OCI-LY7 (cell line): ENCODE measurements at regions not wholly inside any gene's neighbourhood (a gene's known extent, or its start where the extent isn't known, plus 50 kb on each side); places are given as distances from the start of the nearest gene placed in this dataset.

Source experiments
- BruUV-seq: library from RNA; stranded (reverse); fragments of 400-500 nt; replicated peaks from 2 replicates; lab custom pipeline; 2021; lab: Mats Ljungman, UMichigan
- CTCF ChIA-PET: fragments of 300-600 bp; sonication (Branson Sonifier 250); formaldehyde crosslinking; loops from one replicate; lab custom pipeline; 2022; ENCODE audit warnings: antibody characterized with exemption; ENCODE audit not compliant: unreplicated experiment; lab: Charles Lee
- POLR2A ChIA-PET: fragments of 300-600 bp; sonication (Branson Sonifier 250); formaldehyde crosslinking; loops from one replicate; lab custom pipeline; 2022; ENCODE audit warnings: antibody characterized with exemption; lab: Charles Lee
- DNase-seq: peaks from one replicate; pipeline ENCODE4 v3.0.0-alpha.2; 2015; ENCODE audit warnings: low spot score
- H2AFZ ChIP-seq: fragments of 200-600 bp; sonication (generic), shearing (Covaris generic); 2 replicates; pipeline ENCODE4 v1.6.1; 2014; ENCODE audit warnings: mild to moderate bottlenecking, antibody characterized with exemption, low read length, moderate library complexity
- H3K27ac ChIP-seq: fragments of 200-600 bp; sonication (generic); 2 replicates; pipeline ENCODE4 v1.5.1; 2014; ENCODE audit warnings: mixed run types, low read depth, mild to moderate bottlenecking, moderate library complexity, low read length, inconsistent platforms; ENCODE audit not compliant: poor library complexity, severe bottlenecking
- H3K36me3 ChIP-seq: fragments of 200-600 bp; sonication (generic); 2 replicates; pipeline ENCODE4 v1.6.1; 2014; ENCODE audit warnings: mild to moderate bottlenecking, antibody characterized with exemption, low read length, moderate library complexity, mixed read lengths; ENCODE audit not compliant: insufficient read depth
- H3K4me1 ChIP-seq: fragments of 200-600 bp; sonication (generic); 2 replicates; pipeline ENCODE4 v1.5.1; 2014; ENCODE audit warnings: mild to moderate bottlenecking, low read length; ENCODE audit not compliant: insufficient read depth, poor library complexity, severe bottlenecking
- H3K4me2 ChIP-seq: fragments of 200-600 bp; sonication (generic); 2 replicates; pipeline ENCODE4 v1.6.1; 2014; ENCODE audit warnings: mild to moderate bottlenecking, low read length
- H3K4me3 ChIP-seq: fragments of 200-600 bp; sonication (generic); 2 replicates; pipeline ENCODE4 v1.5.1; 2014; ENCODE audit warnings: mild to moderate bottlenecking, low read depth, low read length; ENCODE audit not compliant: poor library complexity, severe bottlenecking
- H3K79me2 ChIP-seq: fragments of 200-600 bp; sonication (generic); 2 replicates; pipeline ENCODE4 v1.6.1; 2016; ENCODE audit warnings: low read depth, mild to moderate bottlenecking, low read length, moderate library complexity, mixed read lengths; ENCODE audit not compliant: insufficient read depth
- H3K9me2 ChIP-seq: fragments of 200-600 bp; sonication (generic); 2 replicates; pipeline ENCODE4 v1.6.1; 2016; ENCODE audit warnings: mild to moderate bottlenecking, low read length, mixed read lengths; ENCODE audit not compliant: insufficient read depth
- H3K9me3 ChIP-seq: fragments of 200-600 bp; sonication (generic); 2 replicates; pipeline ENCODE4 v1.6.1; 2014; ENCODE audit warnings: mild to moderate bottlenecking, mixed run types, low read length, mixed read lengths
- H4K20me1 ChIP-seq: fragments of 200-600 bp; sonication (generic); 2 replicates; pipeline ENCODE4 v1.6.1; 2014; ENCODE audit warnings: mild to moderate bottlenecking, antibody characterized with exemption, low read length, moderate library complexity, mixed read lengths; ENCODE audit not compliant: insufficient read depth
- CTCF ChIP-seq: fragments of 200-600 bp; sonication (generic); conservative IDR thresholded peaks from 2 replicates; pipeline ENCODE4 v1.5.1; 2014; ENCODE audit warnings: mild to moderate bottlenecking, antibody characterized with exemption, low read length, moderate library complexity, mixed read lengths
- EZH2phosphoT487 ChIP-seq: fragments of 200-600 bp; sonication (generic); IDR thresholded peaks from 2 replicates; pipeline ENCODE4 v1.6.1; 2018; ENCODE audit warnings: low read depth, borderline replicate concordance, mild to moderate bottlenecking, mixed run types, antibody characterized with exemption, low read length, moderate library complexity, mixed read lengths
- intact Hi-C: fragments of 100-400 bp; cut with micrococcal nuclease; formaldehyde crosslinking; loops from one replicate; pipeline ENCODE4 v1.10.0; 2022; ENCODE audit not compliant: unreplicated experiment

GRCh38 chr3:117059067-117059955, 349.7 kb downstream of the TUSC7 start:
- Histone ChIP-seq H3K4me1 (no peaks in the 10 kb centered on the region), H2AFZ (no peak overlapping the region), H3K27ac (no peak overlapping the region), H3K9me2 (no peaks in the 10 kb centered on the region), H3K9me3 (no peaks in the 10 kb centered on the region), H3K79me2 (no peaks in the 10 kb centered on the region), H3K36me3 (no peaks in the 10 kb centered on the region), H3K4me3 (no peak overlapping the region), H4K20me1 (no peaks in the 10 kb centered on the region), H3K4me2 (no peak overlapping the region)
- CTCF ChIA-PET = no interaction called here
- DNase-seq = peak; percentile 21
- no TSS peak for BruUV-seq
- POLR2A ChIA-PET = interaction anchor here (1.1 kb wide), 1 partner anchor 11 kb away, joined by 4 read pairs; no protein-coding TSS in a partner anchor
- intact Hi-C loops = loop anchor here (1.0 kb wide), 1 partner anchor 288 kb away; no protein-coding TSS in a partner anchor
- TF ChIP-seq EZH2phosphoT487 (no peak), CTCF (peak; percentile 77)

GRCh38 chr3:117059956-117060270, 350.3 kb downstream of the TUSC7 start:
- ChIA-PET POLR2A (no interaction called here), CTCF (no interaction called here)
- Histone ChIP-seq H3K9me3 (no peaks in the 10 kb centered on the region), H3K4me1 (no peaks in the 10 kb centered on the region), H3K4me2 (no peak overlapping the region), H3K79me2 (no peaks in the 10 kb centered on the region), H2AFZ (no peak overlapping the region), H4K20me1 (no peaks in the 10 kb centered on the region), H3K36me3 (no peaks in the 10 kb centered on the region), H3K27ac (no peak overlapping the region), H3K9me2 (no peaks in the 10 kb centered on the region), H3K4me3 (no peak overlapping the region)
- TF ChIP-seq CTCF (no peak), EZH2phosphoT487 (no peak)
- no peak for DNase-seq
- intact Hi-C loops = loop anchor here (1.0 kb wide), 1 partner anchor 289 kb away; no protein-coding TSS in a partner anchor
- BruUV-seq = no TSS peak

GRCh38 chr3:117063930-117064329, 354.4 kb downstream of the TUSC7 start:
- no peaks in the 10 kb centered on the region for H3K9me3 ChIP-seq
- no peaks in the 10 kb centered on the region for H3K9me2 ChIP-seq
- H3K27ac ChIP-seq = no peak overlapping the region
- ChIA-PET POLR2A (interaction anchor here (0.6 kb wide), 1 partner anchor 131 kb away, joined by 4 read pairs; no protein-coding TSS in a partner anchor), CTCF (no interaction called here)
- intact Hi-C loops = no loop called here
- no peak for DNase-seq
- no peaks in the 10 kb centered on the region for H4K20me1 ChIP-seq
- H3K36me3 ChIP-seq = no peaks in the 10 kb centered on the region
- no peak overlapping the region for H3K4me2 ChIP-seq
- no peak overlapping the region for H3K4me3 ChIP-seq
- no peak overlapping the region for H2AFZ ChIP-seq
- no peaks in the 10 kb centered on the region for H3K4me1 ChIP-seq
- no peaks in the 10 kb centered on the region for H3K79me2 ChIP-seq
- no TSS peak for BruUV-seq
- TF ChIP-seq EZH2phosphoT487 = no peak
- TF ChIP-seq CTCF = no peak
